ENCODE measurements at regions not wholly inside any gene's neighbourhood (a gene's known extent, or its start where the extent isn't known, plus 50 kb on each side); places are given as distances from the start of the nearest gene placed in this dataset.
"Not testable (repeated sequence)": the region's sequence is repeated elsewhere in the genome, so short reads cannot be mapped to it uniquely, and the experiment has no call there.

DNA sequence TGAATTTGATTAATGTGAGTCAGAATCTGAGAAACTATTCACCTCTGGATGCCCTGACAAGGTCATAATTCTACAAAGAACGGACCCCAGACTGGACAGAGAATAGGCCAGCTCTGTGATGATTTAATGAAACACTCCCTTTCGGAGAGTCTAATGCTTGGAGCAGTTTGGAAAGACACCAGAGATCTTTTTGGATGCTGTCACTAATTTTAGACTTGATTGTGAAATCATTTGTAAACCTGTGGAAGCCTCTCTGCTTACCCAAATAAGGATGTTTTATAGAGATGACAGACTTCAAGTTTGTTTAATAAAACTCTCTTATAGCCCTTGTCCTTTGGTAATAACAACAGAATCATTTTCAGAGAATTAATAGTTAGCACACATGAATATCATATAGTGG lies 83.5 kb downstream of the MYL12B start:
- no peak overlapping the region for H3K27ac ChIP-seq

DNA sequence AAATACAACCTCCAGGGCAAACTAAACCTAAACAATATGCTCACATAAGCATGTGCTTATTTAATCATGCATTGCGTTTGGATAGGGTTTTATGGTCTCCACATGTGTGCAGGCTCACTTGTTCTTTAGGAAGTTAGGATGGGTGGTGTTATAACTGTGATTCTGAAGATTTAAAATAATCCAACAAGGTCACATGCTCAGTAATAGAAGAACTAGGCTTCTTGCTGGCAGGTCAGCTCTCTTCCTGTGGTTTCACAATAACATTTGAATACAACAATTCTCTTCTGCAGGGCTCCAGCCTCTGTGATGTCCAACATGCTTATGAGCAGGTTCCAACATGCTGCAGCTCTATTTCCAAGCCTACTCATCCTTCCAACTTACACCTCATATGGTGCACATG lies 84.0 kb downstream of the MYL12B start:
- no peak overlapping the region for H3K27ac ChIP-seq
- in situ Hi-C loops (cut with MboI; ENCODE audit: low sequenced_read_pairs in 4 of 4) = no loop called here

More for the DNA sequence above, 83.5 kb downstream of the MYL12B start:
- no peaks in the 10 kb centered on the region for H3K36me3 ChIP-seq
- no peak for TF ChIP-seq POLR2A (IDR thresholded peaks at IDR 0.05)
- TF ChIP-seq, protein P1, sequence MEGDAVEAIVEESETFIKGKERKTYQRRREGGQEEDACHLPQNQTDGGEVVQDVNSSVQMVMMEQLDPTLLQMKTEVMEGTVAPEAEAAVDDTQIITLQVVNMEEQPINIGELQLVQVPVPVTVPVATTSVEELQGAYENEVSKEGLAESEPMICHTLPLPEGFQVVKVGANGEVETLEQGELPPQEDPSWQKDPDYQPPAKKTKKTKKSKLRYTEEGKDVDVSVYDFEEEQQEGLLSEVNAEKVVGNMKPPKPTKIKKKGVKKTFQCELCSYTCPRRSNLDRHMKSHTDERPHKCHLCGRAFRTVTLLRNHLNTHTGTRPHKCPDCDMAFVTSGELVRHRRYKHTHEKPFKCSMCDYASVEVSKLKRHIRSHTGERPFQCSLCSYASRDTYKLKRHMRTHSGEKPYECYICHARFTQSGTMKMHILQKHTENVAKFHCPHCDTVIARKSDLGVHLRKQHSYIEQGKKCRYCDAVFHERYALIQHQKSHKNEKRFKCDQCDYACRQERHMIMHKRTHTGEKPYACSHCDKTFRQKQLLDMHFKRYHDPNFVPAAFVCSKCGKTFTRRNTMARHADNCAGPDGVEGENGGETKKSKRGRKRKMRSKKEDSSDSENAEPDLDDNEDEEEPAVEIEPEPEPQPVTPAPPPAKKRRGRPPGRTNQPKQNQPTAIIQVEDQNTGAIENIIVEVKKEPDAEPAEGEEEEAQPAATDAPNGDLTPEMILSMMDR (IDR thresholded peaks at IDR 0.05 in 4 of 5, conservative IDR thresholded peaks at IDR 0.05 in 1 of 5) = no peak
- no peaks in the 10 kb centered on the region for H3K9me3 ChIP-seq
- H3K27me3 ChIP-seq = no peaks in the 10 kb centered on the region
- H3K4me3 ChIP-seq = no peak overlapping the region
- no peak for DNase-seq
- peaks cover 0 to 3% of the 10 kb centered on the region in 2 donors for H3K4me1 ChIP-seq
- in situ Hi-C loops (cut with MboI; ENCODE audit: low sequenced_read_pairs in 4 of 4) = no loop called here
- intact Hi-C loops (cut with DNase I; ENCODE audit: low total_unique reads) = no loop called here
- peak in 1 of 2 donors; percentile 69 for ATAC-seq

GRCh38 chr18:3346487-3346886 lies 84.6 kb downstream of the MYL12B start:
- ATAC-seq = no peak
- no peak overlapping the region for H3K27ac ChIP-seq
- no peaks in the 10 kb centered on the region for H3K27me3 ChIP-seq
- H3K4me3 ChIP-seq = no peak overlapping the region
- H3K4me1 ChIP-seq = peaks cover 0 to 3% of the 10 kb centered on the region in 2 donors
- TF ChIP-seq POLR2A (IDR thresholded peaks at IDR 0.05) = no peak
- TF ChIP-seq, protein P1 (IDR thresholded peaks at IDR 0.05 in 4 of 5, conservative IDR thresholded peaks at IDR 0.05 in 1 of 5) = no peak
- H3K9me3 ChIP-seq = no peaks in the 10 kb centered on the region
- DNase-seq = no peak
- intact Hi-C loops (cut with DNase I; ENCODE audit: low total_unique reads) = no loop called here
- no peaks in the 10 kb centered on the region for H3K36me3 ChIP-seq
- in situ Hi-C loops (cut with MboI; ENCODE audit: low sequenced_read_pairs in 4 of 4) = no loop called here

More for the DNA sequence above, 84.0 kb downstream of the MYL12B start:
- Histone ChIP-seq H3K4me1 (peaks cover 0 to 3% of the 10 kb centered on the region in 2 donors), H3K36me3 (no peaks in the 10 kb centered on the region), H3K27me3 (no peaks in the 10 kb centered on the region), H3K9me3 (no peaks in the 10 kb centered on the region), H3K4me3 (no peak overlapping the region)
- no peak for TF ChIP-seq POLR2A (IDR thresholded peaks at IDR 0.05)
- TF ChIP-seq, protein P1 (IDR thresholded peaks at IDR 0.05 in 4 of 5, conservative IDR thresholded peaks at IDR 0.05 in 1 of 5) = no peak
- no peak for ATAC-seq
- DNase-seq = no peak
- intact Hi-C loops (cut with DNase I; ENCODE audit: low total_unique reads) = no loop called here

DNA sequence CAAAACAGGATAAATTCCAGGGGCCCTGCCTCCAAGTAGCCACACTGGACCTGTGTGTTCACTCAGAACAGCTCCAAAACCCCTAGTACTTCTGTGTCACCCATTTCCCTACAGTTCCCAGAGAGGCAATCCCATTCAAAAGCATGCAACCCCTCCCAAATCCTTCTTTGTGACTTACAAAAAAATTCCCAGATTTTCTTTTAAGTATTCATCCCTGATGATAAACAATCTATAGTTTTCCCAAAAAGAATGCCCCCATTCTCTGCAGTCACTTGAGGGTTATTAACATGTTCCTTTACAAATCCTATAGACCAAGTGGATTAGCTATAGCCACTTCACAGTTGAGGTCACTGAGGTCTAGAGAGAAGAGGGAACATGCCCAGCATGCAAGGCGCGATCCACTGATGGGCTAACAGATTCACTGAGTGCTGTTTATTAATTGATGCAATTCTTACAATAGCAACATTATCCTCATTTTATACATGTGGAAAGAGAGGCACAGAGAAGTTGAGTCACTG lies 85.4 kb downstream of the MYL12B start:
- intact Hi-C loops (cut with DNase I; ENCODE audit: low total_unique reads) = no loop called here
- TF ChIP-seq, protein P1 (IDR thresholded peaks at IDR 0.05 in 4 of 5, conservative IDR thresholded peaks at IDR 0.05 in 1 of 5) = no peak

GRCh38 chr18:3348176-3348575 lies 86.2 kb downstream of the MYL12B start:
- in situ Hi-C loops (cut with MboI; ENCODE audit: low sequenced_read_pairs in 4 of 4) (no loop called here), intact Hi-C loops (cut with DNase I; ENCODE audit: low total_unique reads) (no loop called here)

More for the DNA sequence above, 85.4 kb downstream of the MYL12B start:
- no peak for ATAC-seq
- Histone ChIP-seq H3K9me3 (no peaks in the 10 kb centered on the region), H3K36me3 (no peaks in the 10 kb centered on the region), H3K27me3 (no peaks in the 10 kb centered on the region), H3K4me3 (no peak overlapping the region), H3K4me1 (peaks cover 0 to 3% of the 10 kb centered on the region in 2 donors), H3K27ac (no peak overlapping the region)
- in situ Hi-C loops (cut with MboI; ENCODE audit: low sequenced_read_pairs in 4 of 4) = no loop called here
- no peak for DNase-seq

GRCh38 chr18:3349046-3349841 lies 87.3 kb downstream of the MYL12B start:
- H3K9me3 ChIP-seq; H3K4me3 ChIP-seq; ATAC-seq; H3K36me3 ChIP-seq; DNase-seq; intact Hi-C loops (cut with DNase I; ENCODE audit: low total_unique reads); H3K4me1 ChIP-seq; in situ Hi-C loops (cut with MboI; ENCODE audit: low sequenced_read_pairs in 4 of 4); H3K27me3 ChIP-seq; H3K27ac ChIP-seq: not testable (repeated sequence)

More at GRCh38 chr18:3348176-3348575, 86.2 kb downstream of the MYL12B start:
- no peak overlapping the region for H3K27ac ChIP-seq
- no peak for DNase-seq
- no peak overlapping the region for H3K4me3 ChIP-seq
- no peaks in the 10 kb centered on the region for H3K9me3 ChIP-seq
- H3K27me3 ChIP-seq = no peaks in the 10 kb centered on the region
- TF ChIP-seq POLR2A (IDR thresholded peaks at IDR 0.05) = no peak
- TF ChIP-seq, protein P1 (IDR thresholded peaks at IDR 0.05 in 4 of 5, conservative IDR thresholded peaks at IDR 0.05 in 1 of 5) = no peak
- peaks cover 0 to 3% of the 10 kb centered on the region in 2 donors for H3K4me1 ChIP-seq
- ATAC-seq = no peak
- H3K36me3 ChIP-seq = no peaks in the 10 kb centered on the region
